ENCODE measurements at regions not wholly inside any gene's neighbourhood (a gene's known extent, or its start where the extent isn't known, plus 50 kb on each side); places are given as distances from the start of the nearest gene placed in this dataset.

- in situ Hi-C loops (cut with HindIII; ENCODE audit: low pct_ligation_motif_present, low sequenced_read_pairs): no loop called here
- no peaks in the 10 kb centered on the region for H3K36me3 ChIP-seq (replicated peaks)
- no peak overlapping the region for H3K4me3 ChIP-seq (ENCODE audit: low read depth, low read length)
- no peaks in the 10 kb centered on the region for H3K27me3 ChIP-seq (replicated peaks)
- DNase-seq: no peak
- H3K27ac ChIP-seq: no peak overlapping the region
- TF ChIP-seq, protein P1, sequence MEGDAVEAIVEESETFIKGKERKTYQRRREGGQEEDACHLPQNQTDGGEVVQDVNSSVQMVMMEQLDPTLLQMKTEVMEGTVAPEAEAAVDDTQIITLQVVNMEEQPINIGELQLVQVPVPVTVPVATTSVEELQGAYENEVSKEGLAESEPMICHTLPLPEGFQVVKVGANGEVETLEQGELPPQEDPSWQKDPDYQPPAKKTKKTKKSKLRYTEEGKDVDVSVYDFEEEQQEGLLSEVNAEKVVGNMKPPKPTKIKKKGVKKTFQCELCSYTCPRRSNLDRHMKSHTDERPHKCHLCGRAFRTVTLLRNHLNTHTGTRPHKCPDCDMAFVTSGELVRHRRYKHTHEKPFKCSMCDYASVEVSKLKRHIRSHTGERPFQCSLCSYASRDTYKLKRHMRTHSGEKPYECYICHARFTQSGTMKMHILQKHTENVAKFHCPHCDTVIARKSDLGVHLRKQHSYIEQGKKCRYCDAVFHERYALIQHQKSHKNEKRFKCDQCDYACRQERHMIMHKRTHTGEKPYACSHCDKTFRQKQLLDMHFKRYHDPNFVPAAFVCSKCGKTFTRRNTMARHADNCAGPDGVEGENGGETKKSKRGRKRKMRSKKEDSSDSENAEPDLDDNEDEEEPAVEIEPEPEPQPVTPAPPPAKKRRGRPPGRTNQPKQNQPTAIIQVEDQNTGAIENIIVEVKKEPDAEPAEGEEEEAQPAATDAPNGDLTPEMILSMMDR (IDR thresholded peaks at IDR 0.05; ENCODE audit: low read depth, low read length, missing control alignments): no peak
Measured at GRCh38 chr18:10111944-10112343, 198.1 kb downstream of the VAPA start.

GRCh38 chr18:10113121-10114022 lies 199.6 kb downstream of the VAPA start:
- TF ChIP-seq, protein P1 (IDR thresholded peaks at IDR 0.05; ENCODE audit: low read depth, low read length, missing control alignments): no peak
- no peaks in the 10 kb centered on the region for H3K36me3 ChIP-seq (replicated peaks)
- H3K4me3 ChIP-seq (ENCODE audit: low read depth, low read length): no peak overlapping the region
- no peak for DNase-seq
- H3K27ac ChIP-seq: no peak overlapping the region
- in situ Hi-C loops (cut with HindIII; ENCODE audit: low pct_ligation_motif_present, low sequenced_read_pairs): no loop called here
- no peaks in the 10 kb centered on the region for H3K27me3 ChIP-seq (replicated peaks)

DNA sequence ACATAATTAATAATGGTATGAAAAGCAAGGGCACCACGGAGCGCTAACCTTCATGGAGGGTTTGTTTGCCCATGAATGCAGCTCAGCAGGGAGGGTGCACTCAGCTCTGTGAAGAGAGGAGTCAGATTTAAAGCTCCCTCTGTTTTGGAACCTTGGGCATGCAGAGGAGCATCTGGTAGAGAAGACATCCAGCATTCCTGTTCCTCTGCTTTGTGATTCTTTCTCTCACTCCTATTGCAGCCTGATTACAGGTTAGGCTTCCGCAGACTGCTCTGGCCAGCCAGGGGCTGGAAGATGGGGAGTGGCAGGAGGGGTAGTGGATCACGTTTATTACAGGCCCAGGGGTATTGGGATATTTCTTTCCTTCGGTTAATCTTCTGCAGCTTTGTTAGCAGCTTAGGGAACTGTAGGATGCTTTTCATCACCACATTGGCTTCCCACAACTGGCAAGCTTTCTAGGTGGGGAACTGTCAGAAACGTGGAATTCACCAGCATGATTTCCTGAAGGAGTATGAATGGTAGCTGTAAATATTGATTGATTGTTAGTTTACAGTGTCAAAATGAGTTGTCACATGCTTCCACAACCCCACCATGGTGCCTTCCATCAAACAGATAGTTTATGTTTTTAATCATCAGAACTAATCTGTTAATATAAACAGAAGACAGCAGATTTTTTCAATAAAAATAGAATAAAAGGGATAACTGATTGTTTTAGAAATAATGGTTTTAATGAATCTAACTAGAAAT lies 201.1 kb downstream of the VAPA start:
- Histone ChIP-seq H3K27ac (no peak overlapping the region), H3K36me3 (replicated peaks) (no peaks in the 10 kb centered on the region), H3K27me3 (replicated peaks) (no peaks in the 10 kb centered on the region), H3K4me3 (ENCODE audit: low read depth, low read length) (no peak overlapping the region)
- DNase-seq: no peak
- TF ChIP-seq, protein P1 (IDR thresholded peaks at IDR 0.05; ENCODE audit: low read depth, low read length, missing control alignments): no peak
- in situ Hi-C loops (cut with HindIII; ENCODE audit: low pct_ligation_motif_present, low sequenced_read_pairs): no loop called here

- in situ Hi-C loops (cut with HindIII; ENCODE audit: low pct_ligation_motif_present, low sequenced_read_pairs): no loop called here
- TF ChIP-seq, protein P1 (IDR thresholded peaks at IDR 0.05; ENCODE audit: low read depth, low read length, missing control alignments): no peak
- Histone ChIP-seq H3K4me3 (ENCODE audit: low read depth, low read length) (no peak overlapping the region), H3K27ac (no peak overlapping the region), H3K27me3 (replicated peaks) (no peaks in the 10 kb centered on the region), H3K36me3 (replicated peaks) (no peaks in the 10 kb centered on the region)
- DNase-seq: no peak
Measured at GRCh38 chr18:10116574-10116973, 202.8 kb downstream of the VAPA start.

DNA sequence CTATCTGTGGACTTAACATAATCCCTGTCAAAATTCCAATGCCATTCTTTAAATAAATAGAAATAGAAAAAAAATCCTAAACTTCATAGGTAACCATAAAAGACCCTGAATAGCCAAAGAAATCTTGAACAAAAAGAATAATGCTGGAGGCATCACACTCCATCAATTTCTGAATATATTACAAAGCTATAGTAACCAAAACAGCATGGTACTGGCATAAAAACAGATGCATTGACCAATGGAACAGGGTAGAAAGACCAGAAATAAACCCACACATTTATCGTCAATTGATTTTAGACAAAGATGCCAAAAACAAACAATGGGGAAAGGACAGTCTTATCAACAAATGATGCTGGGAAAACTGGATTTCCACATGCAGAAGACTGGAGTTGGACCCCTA lies 205.7 kb downstream of the VAPA start:
- H3K36me3 ChIP-seq (replicated peaks): no peaks in the 10 kb centered on the region
- no peak for DNase-seq
- TF ChIP-seq, protein P1 (IDR thresholded peaks at IDR 0.05; ENCODE audit: low read depth, low read length, missing control alignments): no peak
- H3K27me3 ChIP-seq (replicated peaks): no peaks in the 10 kb centered on the region
- H3K27ac ChIP-seq: no peak overlapping the region
- H3K4me3 ChIP-seq (ENCODE audit: low read depth, low read length): no peak overlapping the region
- in situ Hi-C loops (cut with HindIII; ENCODE audit: low pct_ligation_motif_present, low sequenced_read_pairs): no loop called here

Measured in brain microvascular endothelial cell (primary cell).